ENCODE measurements at regions not wholly inside any gene's neighbourhood (a gene's known extent, or its start where the extent isn't known, plus 50 kb on each side); places are given as distances from the start of the nearest gene placed in this dataset.

DNA sequence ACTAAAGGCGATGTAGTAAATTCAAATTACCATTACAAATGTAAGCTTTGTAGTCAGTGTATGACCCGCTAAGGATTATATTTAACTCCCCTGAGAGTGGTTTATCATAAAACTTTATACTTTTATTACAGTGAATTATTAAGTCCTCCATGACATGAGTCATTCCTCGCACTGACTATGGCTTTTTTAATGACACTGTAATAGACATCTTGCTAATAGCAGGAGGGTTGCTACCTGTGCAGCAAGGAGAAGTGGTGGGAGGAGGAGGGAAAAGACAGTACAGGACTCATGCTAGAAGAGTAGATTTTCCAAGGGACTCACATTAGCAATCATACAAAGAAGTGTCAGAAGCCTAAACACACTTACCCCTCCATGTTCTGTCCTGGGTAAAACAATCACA is 556.1 kb downstream of the BCL11A start:
- H3K4me3 Mint-ChIP-seq, result no peak overlapping the region

GRCh38 chr2:59996855-59997254 is 556.6 kb downstream of the BCL11A start:
- Mint-ChIP-seq H3K27me3 (ENCODE audit: low read depth) (no peaks in the 10 kb centered on the region), H3K27ac (no peak overlapping the region), H3K4me1 (ENCODE audit: low read depth) (no peaks in the 10 kb centered on the region), H3K36me3 (ENCODE audit: insufficient read depth in 2 of 2) (no peaks in the 10 kb centered on the region), H3K4me3 (no peak overlapping the region), H3K9me3 (no peaks in the 10 kb centered on the region)
- DNase-seq, result no peak
- no peak for ATAC-seq (replicated peaks in 1 of 2)

More for the DNA sequence above, 556.1 kb downstream of the BCL11A start:
- no peaks in the 10 kb centered on the region for H3K36me3 Mint-ChIP-seq (ENCODE audit: insufficient read depth in 2 of 2)
- H3K9me3 Mint-ChIP-seq, result no peaks in the 10 kb centered on the region
- no peaks in the 10 kb centered on the region for H3K27me3 Mint-ChIP-seq (ENCODE audit: low read depth)
- ATAC-seq (replicated peaks in 1 of 2), result no peak
- DNase-seq, result no peak
- H3K4me1 Mint-ChIP-seq (ENCODE audit: low read depth), result no peaks in the 10 kb centered on the region
- no peak overlapping the region for H3K27ac Mint-ChIP-seq

GRCh38 chr2:59993726-59994125 is 559.7 kb downstream of the BCL11A start:
- Mint-ChIP-seq H3K4me1 (ENCODE audit: low read depth) (no peaks in the 10 kb centered on the region), H3K4me3 (no peak overlapping the region), H3K36me3 (ENCODE audit: insufficient read depth in 2 of 2) (no peaks in the 10 kb centered on the region), H3K27me3 (ENCODE audit: low read depth) (no peaks in the 10 kb centered on the region), H3K27ac (no peak overlapping the region), H3K9me3 (no peaks in the 10 kb centered on the region)
- ATAC-seq (replicated peaks in 1 of 2) (no peak), DNase-seq (no peak)

DNA sequence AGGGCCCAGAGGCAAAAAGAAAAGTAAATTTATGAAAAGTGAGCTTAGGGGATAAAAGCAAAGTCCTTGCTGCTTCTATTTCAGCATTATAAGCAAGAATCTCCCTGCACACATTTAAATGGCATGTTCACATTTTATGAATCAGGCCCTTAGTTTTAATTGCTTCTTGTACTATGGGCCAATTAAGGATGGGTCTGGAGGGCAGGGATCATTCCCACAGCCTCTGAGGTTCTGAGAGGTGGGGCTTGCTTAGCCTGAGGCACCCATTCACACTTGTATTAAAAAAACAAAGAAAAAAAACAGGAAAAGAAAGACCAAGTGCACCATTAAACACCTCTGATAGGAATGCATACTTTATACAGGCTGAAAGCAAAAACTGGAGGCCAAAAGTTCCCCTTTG is 565.1 kb downstream of the BCL11A start:
- Mint-ChIP-seq H3K27ac (no peak overlapping the region), H3K27me3 (ENCODE audit: low read depth) (no peaks in the 10 kb centered on the region), H3K4me1 (ENCODE audit: low read depth) (no peaks in the 10 kb centered on the region), H3K4me3 (no peak overlapping the region), H3K36me3 (ENCODE audit: insufficient read depth in 2 of 2) (no peaks in the 10 kb centered on the region), H3K9me3 (no peaks in the 10 kb centered on the region)
- ATAC-seq (replicated peaks in 1 of 2), result no peak
- DNase-seq, result no peak

- no peaks in the 10 kb centered on the region for H3K36me3 Mint-ChIP-seq (ENCODE audit: insufficient read depth in 2 of 2)
- no peaks in the 10 kb centered on the region for H3K4me1 Mint-ChIP-seq (ENCODE audit: low read depth)
- DNase-seq, result no peak
- H3K9me3 Mint-ChIP-seq, result no peaks in the 10 kb centered on the region
- no peak overlapping the region for H3K4me3 Mint-ChIP-seq
- no peaks in the 10 kb centered on the region for H3K27me3 Mint-ChIP-seq (ENCODE audit: low read depth)
- H3K27ac Mint-ChIP-seq, result no peak overlapping the region
- no peak for ATAC-seq (replicated peaks in 1 of 2)
Measured at GRCh38 chr2:59986511-59986910, 566.9 kb downstream of the BCL11A start.

DNA sequence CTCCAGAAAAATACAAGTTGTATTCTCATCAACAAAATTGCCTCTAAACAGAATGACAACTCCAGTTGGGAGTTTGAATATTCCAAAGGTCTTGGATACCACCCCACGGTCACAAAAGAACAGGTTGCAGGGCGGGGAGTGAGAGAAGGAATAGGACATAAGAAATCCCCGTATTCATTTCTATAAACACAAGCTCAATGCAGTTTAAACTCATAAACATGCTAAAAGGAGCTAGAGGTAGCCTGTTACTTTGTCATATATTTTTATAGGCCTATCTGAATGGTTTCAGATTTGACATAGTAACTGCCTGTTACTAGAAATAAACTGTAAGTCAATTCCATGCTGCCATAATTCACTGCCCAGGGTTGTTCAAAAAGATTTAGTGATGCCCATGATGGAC is 567.5 kb downstream of the BCL11A start:
- ATAC-seq (replicated peaks in 1 of 2), result no peak
- no peaks in the 10 kb centered on the region for H3K27me3 Mint-ChIP-seq (ENCODE audit: low read depth)
- H3K4me1 Mint-ChIP-seq (ENCODE audit: low read depth), result no peaks in the 10 kb centered on the region
- DNase-seq, result no peak
- no peaks in the 10 kb centered on the region for H3K9me3 Mint-ChIP-seq
- H3K4me3 Mint-ChIP-seq, result no peak overlapping the region
- H3K36me3 Mint-ChIP-seq (ENCODE audit: insufficient read depth in 2 of 2), result no peaks in the 10 kb centered on the region
- H3K27ac Mint-ChIP-seq, result no peak overlapping the region

GRCh38 chr2:59974051-59974766 is 579.2 kb downstream of the BCL11A start:
- ATAC-seq (replicated peaks in 1 of 2) (no peak), DNase-seq (no peak)
- Mint-ChIP-seq H3K9me3 (no peaks in the 10 kb centered on the region), H3K36me3 (ENCODE audit: insufficient read depth in 2 of 2) (no peaks in the 10 kb centered on the region), H3K4me1 (ENCODE audit: low read depth) (no peaks in the 10 kb centered on the region), H3K27ac (no peak overlapping the region), H3K4me3 (no peak overlapping the region), H3K27me3 (ENCODE audit: low read depth) (no peaks in the 10 kb centered on the region)

DNA sequence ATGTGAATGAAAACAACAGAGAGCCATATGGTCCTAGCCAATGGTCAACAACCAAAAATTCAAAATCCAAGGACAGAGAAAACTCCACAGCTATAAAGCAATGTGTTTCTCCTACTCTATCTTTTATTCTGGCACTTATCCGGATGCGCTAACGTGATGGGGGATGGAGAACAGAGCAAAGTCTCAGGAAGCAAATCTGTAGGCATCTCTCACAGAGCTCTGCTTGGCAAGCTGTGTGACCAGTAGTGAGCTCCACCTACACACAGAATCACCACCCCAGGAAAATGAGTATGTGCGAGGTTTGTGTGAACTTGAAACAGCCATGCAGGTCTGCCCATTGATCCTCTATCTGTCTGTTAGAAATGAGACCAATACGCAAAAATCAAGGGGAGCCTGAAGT is 584.3 kb downstream of the BCL11A start:
- ATAC-seq (replicated peaks in 1 of 2) (no peak), DNase-seq (no peak)
- no peak overlapping the region for H3K27ac Mint-ChIP-seq
- H3K9me3 Mint-ChIP-seq, result peaks cover 0 to 2% of the 10 kb centered on the region in 2 donors
- no peaks in the 10 kb centered on the region for H3K27me3 Mint-ChIP-seq (ENCODE audit: low read depth)
- no peaks in the 10 kb centered on the region for H3K36me3 Mint-ChIP-seq (ENCODE audit: insufficient read depth in 2 of 2)
- H3K4me3 Mint-ChIP-seq, result no peak overlapping the region
- H3K4me1 Mint-ChIP-seq (ENCODE audit: low read depth), result no peaks in the 10 kb centered on the region

DNA sequence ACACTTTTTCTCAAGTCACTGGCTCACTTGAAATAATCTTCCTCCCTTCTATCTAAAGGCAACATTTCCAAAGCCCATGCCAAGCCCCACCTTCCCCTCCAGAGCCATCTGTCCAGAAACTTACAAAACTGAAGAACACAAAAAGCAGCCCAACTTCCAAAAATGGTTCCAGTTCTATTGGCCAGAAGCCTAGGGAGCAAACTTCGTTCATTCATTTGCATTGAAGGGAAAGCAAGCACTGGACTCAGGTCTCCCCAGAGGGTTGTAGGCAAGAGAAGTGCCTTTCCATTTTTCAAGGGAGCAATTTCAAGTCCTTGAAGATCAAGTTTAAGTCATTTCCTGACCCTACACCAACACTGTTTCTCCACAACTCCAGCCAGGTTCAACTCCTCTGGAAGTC is 585.0 kb downstream of the BCL11A start:
- no peaks in the 10 kb centered on the region for H3K36me3 Mint-ChIP-seq (ENCODE audit: insufficient read depth in 2 of 2)
- H3K9me3 Mint-ChIP-seq, result peaks cover 0 to 2% of the 10 kb centered on the region in 2 donors
- H3K27ac Mint-ChIP-seq, result no peak overlapping the region
- H3K4me3 Mint-ChIP-seq, result no peak overlapping the region
- no peaks in the 10 kb centered on the region for H3K27me3 Mint-ChIP-seq (ENCODE audit: low read depth)
- DNase-seq (no peak), ATAC-seq (replicated peaks in 1 of 2) (no peak)
- H3K4me1 Mint-ChIP-seq (ENCODE audit: low read depth), result no peaks in the 10 kb centered on the region

- ATAC-seq (replicated peaks in 1 of 2) (no peak), DNase-seq (no peak)
- H3K4me3 Mint-ChIP-seq, result no peak overlapping the region
- no peaks in the 10 kb centered on the region for H3K27me3 Mint-ChIP-seq (ENCODE audit: low read depth)
- H3K4me1 Mint-ChIP-seq (ENCODE audit: low read depth), result no peaks in the 10 kb centered on the region
- peaks cover 0 to 2% of the 10 kb centered on the region in 2 donors for H3K9me3 Mint-ChIP-seq
- no peak overlapping the region for H3K27ac Mint-ChIP-seq
- no peaks in the 10 kb centered on the region for H3K36me3 Mint-ChIP-seq (ENCODE audit: insufficient read depth in 2 of 2)
Measured at GRCh38 chr2:59967691-59968090, 585.8 kb downstream of the BCL11A start.

DNA sequence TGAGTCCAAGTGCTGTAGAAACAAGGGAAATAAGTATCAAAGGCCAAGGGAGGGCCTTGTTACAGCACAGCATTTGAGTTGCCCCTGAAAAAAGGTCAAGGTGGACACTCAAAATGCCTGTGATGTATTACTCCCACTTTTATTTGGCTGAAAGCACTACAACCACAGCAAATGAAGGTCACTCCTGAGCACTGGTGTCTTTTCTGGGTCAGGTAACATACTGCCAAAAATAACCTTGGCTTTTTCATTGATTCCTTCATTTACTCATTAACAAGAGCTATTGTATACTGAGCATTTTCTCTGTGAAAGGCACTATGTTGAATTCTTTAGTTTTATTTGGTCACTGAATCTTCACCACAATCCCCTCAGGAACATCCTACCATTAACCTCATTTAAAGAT is 590.3 kb downstream of the BCL11A start:
- H3K27me3 Mint-ChIP-seq (ENCODE audit: low read depth), result no peaks in the 10 kb centered on the region
- H3K27ac Mint-ChIP-seq, result no peak overlapping the region
- H3K4me1 Mint-ChIP-seq (ENCODE audit: low read depth), result no peaks in the 10 kb centered on the region
- no peak for ATAC-seq (replicated peaks in 1 of 2)
- H3K9me3 Mint-ChIP-seq, result peaks cover 0 to 2% of the 10 kb centered on the region in 2 donors
- H3K36me3 Mint-ChIP-seq (ENCODE audit: insufficient read depth in 2 of 2), result no peaks in the 10 kb centered on the region
- no peak for DNase-seq
- no peak overlapping the region for H3K4me3 Mint-ChIP-seq

- Mint-ChIP-seq H3K4me1 (ENCODE audit: low read depth) (no peaks in the 10 kb centered on the region), H3K27me3 (ENCODE audit: low read depth) (no peaks in the 10 kb centered on the region), H3K36me3 (ENCODE audit: insufficient read depth in 2 of 2) (no peaks in the 10 kb centered on the region), H3K4me3 (no peak overlapping the region), H3K27ac (no peak overlapping the region), H3K9me3 (no peaks in the 10 kb centered on the region)
- no peak for DNase-seq
- no peak for ATAC-seq (replicated peaks in 1 of 2)
Measured at GRCh38 chr2:59961746-59962145, 591.7 kb downstream of the BCL11A start.

DNA sequence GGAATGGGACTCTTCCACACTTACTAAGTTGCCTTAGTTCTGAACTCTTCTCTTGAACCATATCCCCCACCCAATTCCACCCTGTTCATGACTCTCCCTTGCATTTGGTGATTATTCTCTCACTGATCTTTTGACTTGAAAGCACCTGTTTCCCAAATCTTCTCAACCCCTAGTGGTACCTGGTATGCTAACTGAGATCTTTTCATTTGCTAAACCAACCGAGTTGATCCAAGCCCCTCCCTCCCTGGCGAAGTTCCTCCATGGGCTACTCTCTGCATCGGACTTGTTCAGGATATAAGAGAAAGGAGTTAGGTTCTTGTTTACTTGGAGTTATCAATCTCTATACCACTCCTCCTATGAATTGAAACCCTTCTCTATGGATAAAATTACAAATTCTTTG is 593.5 kb downstream of the BCL11A start:
- H3K4me3 Mint-ChIP-seq, result no peak overlapping the region
- DNase-seq (no peak), ATAC-seq (replicated peaks in 1 of 2) (no peak)
- no peaks in the 10 kb centered on the region for H3K27me3 Mint-ChIP-seq (ENCODE audit: low read depth)
- H3K36me3 Mint-ChIP-seq (ENCODE audit: insufficient read depth in 2 of 2), result no peaks in the 10 kb centered on the region
- no peak overlapping the region for H3K27ac Mint-ChIP-seq
- no peaks in the 10 kb centered on the region for H3K9me3 Mint-ChIP-seq
- no peaks in the 10 kb centered on the region for H3K4me1 Mint-ChIP-seq (ENCODE audit: low read depth)

DNA sequence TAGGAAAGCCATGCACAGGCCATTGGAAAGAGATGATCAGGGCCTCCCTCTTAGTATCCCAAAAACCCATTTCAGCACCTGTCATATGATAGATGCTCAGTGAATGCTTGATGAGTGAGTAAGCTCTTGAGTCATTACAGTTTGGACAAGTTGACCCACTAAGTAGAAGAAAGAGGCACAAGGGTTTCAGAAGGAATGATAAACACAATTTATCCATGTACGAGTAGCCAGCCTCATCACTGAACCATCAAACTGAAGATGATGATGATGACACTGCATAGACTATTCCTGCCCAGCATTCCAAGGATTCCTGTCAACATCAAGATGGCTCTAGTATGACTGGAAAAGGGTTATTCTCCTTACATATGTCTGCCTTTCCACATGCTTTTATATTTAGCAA is 596.0 kb downstream of the BCL11A start:
- no peaks in the 10 kb centered on the region for H3K4me1 Mint-ChIP-seq (ENCODE audit: low read depth)
- ATAC-seq (replicated peaks in 1 of 2) (no peak), DNase-seq (no peak)
- no peak overlapping the region for H3K4me3 Mint-ChIP-seq
- no peaks in the 10 kb centered on the region for H3K9me3 Mint-ChIP-seq
- H3K27me3 Mint-ChIP-seq (ENCODE audit: low read depth), result no peaks in the 10 kb centered on the region
- H3K27ac Mint-ChIP-seq, result no peak overlapping the region
- H3K36me3 Mint-ChIP-seq (ENCODE audit: insufficient read depth in 2 of 2), result no peaks in the 10 kb centered on the region

All from activated T-cell treated with anti-CD3 and anti-CD28 coated beads, Interleukin-2, amount 50 U/mL, for 72 hours (primary cell).